Right renal pelvis (tissue), 4 donors: ENCODE measurements at regions not wholly inside any gene's neighbourhood (a gene's known extent, or its start where the extent isn't known, plus 50 kb on each side); places are given as distances from the start of the nearest gene placed in this dataset.

Experiments used
- DNase-seq, 4 donors: peaks; one replicate each; pipeline ENCODE4 v3.0.0-alpha.2; 2013; ENCODE audit warnings: low read depth in 4 of 4, low spot score in 3 of 4, missing footprints in 1 of 4

DNA sequence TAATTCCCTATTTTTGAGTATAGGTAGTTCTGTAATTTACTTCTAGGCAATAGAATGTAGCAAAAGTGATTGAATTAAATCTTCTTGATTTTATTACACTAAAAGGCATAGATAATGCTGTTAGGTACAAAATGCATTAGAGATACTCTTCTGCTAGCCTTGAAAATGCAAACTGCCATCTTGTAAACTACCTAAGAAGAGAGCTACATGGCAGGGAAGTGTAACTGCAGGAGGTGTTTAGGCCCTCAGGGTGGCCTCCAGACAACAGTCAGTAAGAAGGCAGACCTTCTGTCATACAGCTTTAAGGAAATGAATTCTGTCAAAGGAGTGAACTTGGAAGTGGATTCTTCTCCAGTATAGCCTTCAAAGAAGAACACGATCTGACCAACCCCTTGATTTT, 1396.8 kb upstream of the SLC39A10 start:
- no peak for DNase-seq

DNA sequence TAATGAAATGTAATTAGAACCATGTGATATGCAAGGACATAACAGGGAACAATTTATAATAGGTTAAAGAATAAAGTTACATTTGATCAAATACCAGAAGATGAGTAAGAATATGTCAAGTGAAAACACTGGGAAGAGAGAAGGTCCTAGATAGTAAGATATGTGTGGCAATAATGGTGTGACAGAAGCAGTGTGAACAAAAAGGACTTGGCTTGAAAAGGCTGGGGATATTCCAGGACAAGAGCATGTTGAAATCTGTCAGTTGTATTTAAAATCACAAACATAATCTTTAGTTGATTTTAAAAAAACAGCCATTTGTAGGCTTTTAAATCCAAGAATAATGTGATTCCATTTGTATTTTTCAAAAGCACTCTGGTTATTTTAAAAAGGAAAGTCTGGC, 1399.9 kb upstream of the SLC39A10 start:
- DNase-seq: no peak

GRCh38 chr2:194253528-194254259, 1403.3 kb upstream of the SLC39A10 start:
- no peak for DNase-seq

- DNase-seq: no peak
Measured at GRCh38 chr2:194252127-194252526, 1404.9 kb upstream of the SLC39A10 start.

- DNase-seq: no peak
Measured at GRCh38 chr2:194232600-194232999, 1424.4 kb upstream of the SLC39A10 start.

- DNase-seq: no peak
Measured at GRCh38 chr2:194223218-194223617, 1433.8 kb upstream of the SLC39A10 start.

GRCh38 chr2:194214192-194214591, 1442.8 kb upstream of the SLC39A10 start:
- no peak for DNase-seq

- no peak for DNase-seq
Measured at GRCh38 chr2:194205568-194206227, 1451.3 kb upstream of the SLC39A10 start.

- DNase-seq: no peak
Measured at GRCh38 chr2:194203898-194204297, 1453.1 kb upstream of the SLC39A10 start.

GRCh38 chr2:194182888-194183287, 1474.1 kb upstream of the SLC39A10 start:
- DNase-seq: no peak

DNA sequence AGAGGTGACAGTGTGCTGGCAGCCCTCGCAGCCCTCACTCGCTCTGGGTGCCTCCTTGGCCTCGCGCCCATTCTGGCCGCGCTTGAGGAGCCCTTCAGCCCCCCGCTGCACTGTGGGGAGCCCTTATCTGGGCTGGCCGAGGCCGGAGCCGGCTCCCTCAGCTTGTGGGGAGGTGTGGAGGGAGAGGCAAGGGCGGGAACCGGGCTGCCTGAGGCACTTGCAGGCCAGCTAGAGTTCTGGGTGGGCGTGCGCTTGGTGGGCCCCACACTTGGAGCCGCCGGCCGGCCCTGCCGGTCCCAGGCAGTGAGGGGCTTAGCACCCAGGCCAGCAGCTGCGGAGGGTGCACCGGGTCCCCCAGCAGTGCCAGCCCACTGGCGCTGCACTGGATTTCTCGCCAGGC, 1480.9 kb upstream of the SLC39A10 start:
- DNase-seq: no peak

DNA sequence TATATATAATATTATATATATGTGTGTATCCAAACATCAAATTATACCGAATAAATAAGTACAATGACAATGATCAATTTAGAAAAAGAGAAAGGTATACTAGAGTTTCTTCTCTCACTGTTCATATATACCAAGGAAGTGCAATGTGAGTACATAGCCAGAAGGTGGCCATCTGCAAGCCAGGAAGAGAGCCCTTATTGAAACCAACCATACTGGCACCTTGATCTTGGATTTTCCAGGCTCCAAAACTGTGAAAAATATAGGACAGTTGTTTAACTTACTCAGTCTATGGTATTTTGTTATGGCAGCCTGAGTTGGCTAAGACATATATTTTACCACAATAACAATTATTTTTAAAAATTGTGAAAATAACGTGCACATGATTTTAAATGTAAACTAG, 1490.2 kb upstream of the SLC39A10 start:
- DNase-seq: peak in 1 of 4 donors; percentile 3

GRCh38 chr2:194155431-194155830, 1501.6 kb upstream of the SLC39A10 start:
- no peak for DNase-seq

DNA sequence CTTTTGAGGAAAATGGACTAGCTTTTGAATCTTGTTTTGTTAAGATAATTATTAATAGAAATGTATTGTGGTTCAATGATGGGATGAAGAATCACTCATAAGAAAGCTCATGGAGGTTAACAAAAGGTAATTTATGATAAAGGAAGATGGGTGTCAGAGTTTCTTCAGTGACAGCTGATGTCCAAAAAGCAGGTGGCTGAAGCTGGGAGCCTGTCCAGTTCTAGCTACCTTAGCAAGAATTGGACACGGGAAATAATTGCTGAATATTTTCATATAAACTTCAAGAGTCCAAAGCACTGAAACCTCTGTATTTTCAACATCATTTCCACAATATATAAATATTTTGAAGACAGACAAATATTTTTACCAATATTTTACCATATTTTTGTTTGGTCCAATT, 1505.8 kb upstream of the SLC39A10 start:
- DNase-seq: no peak

- no peak for DNase-seq
Measured at GRCh38 chr2:194135463-194135862, 1521.6 kb upstream of the SLC39A10 start.

DNA sequence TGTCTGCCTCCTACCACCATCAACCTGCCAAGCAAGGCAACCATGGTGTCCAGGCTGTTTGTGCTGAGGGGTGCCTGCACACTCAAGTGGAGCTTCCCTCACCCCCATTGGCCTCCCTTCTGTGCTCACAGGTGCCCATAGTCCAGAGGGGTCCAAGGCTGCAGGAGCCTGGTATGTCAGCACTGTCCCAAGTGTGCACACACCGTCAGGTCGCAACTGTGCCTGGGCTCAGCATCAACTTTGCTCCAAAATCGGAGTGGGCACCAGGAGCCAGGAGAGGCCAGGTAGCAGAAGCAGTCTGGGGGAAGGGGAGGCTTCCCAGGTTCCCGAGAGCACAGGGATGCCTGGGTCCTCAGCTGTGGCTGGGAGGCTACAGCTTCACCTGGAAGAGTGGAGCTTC, 1528.2 kb upstream of the SLC39A10 start:
- DNase-seq: no peak

GRCh38 chr2:194126418-194126817, 1530.6 kb upstream of the SLC39A10 start:
- no peak for DNase-seq

- DNase-seq: no peak
Measured at GRCh38 chr2:194116861-194117260, 1540.2 kb upstream of the SLC39A10 start.

DNA sequence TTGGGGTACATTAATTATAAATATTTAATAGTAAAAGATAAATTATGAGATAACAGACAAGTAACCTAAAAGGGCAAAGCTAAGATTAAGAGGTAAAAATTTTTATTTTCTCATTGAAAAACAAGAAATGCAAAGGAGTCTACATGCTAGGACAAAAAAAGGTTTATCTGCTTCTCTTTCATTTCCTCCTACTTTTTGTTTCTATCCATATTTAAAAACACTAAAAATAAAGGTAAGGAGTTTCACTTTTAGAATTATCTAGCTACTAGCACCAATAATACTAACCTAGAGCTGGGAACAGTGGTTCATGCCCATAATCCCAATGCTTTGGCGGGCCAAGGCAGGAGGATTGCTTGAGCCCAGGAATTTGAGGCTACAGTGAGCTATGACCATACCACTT, 1551.7 kb upstream of the SLC39A10 start:
- DNase-seq: no peak

DNA sequence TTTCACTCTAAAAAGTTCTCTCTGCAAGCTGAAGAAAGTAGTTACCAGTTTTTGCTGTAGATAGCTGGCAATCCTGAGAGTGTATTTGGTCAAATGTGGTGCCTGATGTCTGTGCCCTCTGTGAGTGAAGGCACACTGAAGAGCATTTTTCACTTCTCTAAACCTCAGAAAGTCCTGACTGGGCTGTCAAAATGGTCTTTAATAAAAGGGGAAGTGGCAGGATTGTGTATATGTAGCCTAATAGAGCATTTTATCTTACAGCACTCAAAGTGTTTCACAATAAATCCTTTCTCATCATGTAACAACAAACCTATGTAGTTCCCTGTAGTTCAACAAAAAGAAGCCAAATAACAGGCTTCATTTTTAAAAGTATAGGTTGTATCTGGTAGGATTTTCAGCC, 1552.3 kb upstream of the SLC39A10 start:
- no peak for DNase-seq

- DNase-seq: no peak
Measured at GRCh38 chr2:194103941-194104659, 1552.9 kb upstream of the SLC39A10 start.

DNA sequence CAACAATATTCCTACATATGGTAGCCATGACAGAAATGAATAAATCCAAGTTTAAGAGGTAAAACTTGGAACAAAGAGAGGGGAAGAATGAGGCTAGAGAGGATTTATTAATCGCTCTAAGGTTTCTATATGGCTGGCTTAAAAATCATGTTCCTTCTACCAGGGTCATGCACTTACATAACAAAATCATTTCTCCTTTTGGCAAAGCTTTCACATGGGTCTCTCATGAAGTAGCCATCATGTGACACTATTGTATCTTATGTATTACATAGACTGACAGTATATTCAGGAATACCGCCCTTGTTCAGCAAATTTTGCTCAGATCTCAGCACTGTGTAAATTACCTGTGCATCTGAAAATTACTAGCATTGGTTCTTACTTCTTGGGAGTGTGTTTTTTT, 1554.5 kb upstream of the SLC39A10 start:
- no peak for DNase-seq
